HCT116 (cell line): ENCODE measurements at regions not wholly inside any gene's neighbourhood (a gene's known extent, or its start where the extent isn't known, plus 50 kb on each side); places are given as distances from the start of the nearest gene placed in this dataset.

Source experiments
- ATAC-seq: fragments of 200-7000 bp; cut with Tn5 transposase; 2 replicates; pipeline ENCODE4 v1.9.1; 2020; ENCODE audit warnings: mild to moderate bottlenecking, moderate library complexity
- BruUV-seq: library from RNA; stranded (reverse); fragments of 400-500 nt; replicated peaks from 2 replicates; lab custom pipeline; 2021; lab: Mats Ljungman, UMichigan
- CTCF ChIA-PET: fragments of 300-600 bp; sonication (Branson Sonifier 250); formaldehyde crosslinking; loops from one replicate; lab custom pipeline; 2021; ENCODE audit warnings: antibody characterized with exemption; lab: Charles Lee
- POLR2A ChIA-PET: fragments of 300-600, 350-600 bp; sonication (Branson Sonifier 250); formaldehyde crosslinking; loops from one replicate; lab custom pipeline; 2021; ENCODE audit warnings: antibody characterized with exemption; lab: Charles Lee
- RAD21 ChIA-PET, 2 experiments: fragments of 300-600 bp; sonication (Branson Sonifier 250); formaldehyde crosslinking; loops; one replicate each; lab custom pipeline; 2023; ENCODE audit warnings: low total read pairs in 2 of 2; ENCODE audit not compliant: uncharacterized antibody in 2 of 2, unreplicated experiment in 2 of 2, low non-redundant PET in 1 of 2; lab: Charles Lee
- DNase-seq: peaks from one replicate; pipeline ENCODE4 v3.0.0-alpha.2; 2010; ENCODE audit warnings: low read depth, low spot score
- H2AFZ ChIP-seq: fragments of 200-600 bp; shearing (Covaris generic), sonication (generic); 2 replicates; pipeline ENCODE4 v1.6.1; 2017; ENCODE audit warnings: low read depth, mixed run types, mixed read lengths, antibody characterized with exemption, low read length; ENCODE audit not compliant: poor library complexity, severe bottlenecking
- H3K27ac ChIP-seq: 2 replicates; pipeline ENCODE4 v1.5.1; 2012; ENCODE audit warnings: low read depth, low read length
- H3K27me3 ChIP-seq: fragments of 200-600 bp; sonication (generic); 2 replicates; pipeline ENCODE4 v1.6.1; 2016; ENCODE audit warnings: mixed run types, low read length, mixed read lengths; ENCODE audit not compliant: insufficient read depth
- H3K36me3 ChIP-seq, 2 experiments: fragments of 200-500 bp in 1 of 2; fragments of 200-600 bp in 1 of 2; sonication (Bioruptor generic) in 1 of 2; sonication (generic) in 1 of 2; 2 replicates each; pipeline versions ENCODE4 v1.5.1 to v1.6.1; 2014 to 2016; ENCODE audit warnings: low read length in 2 of 2, inconsistent platforms in 1 of 2, mixed read lengths in 1 of 2, mixed run types in 1 of 2; ENCODE audit not compliant: insufficient read depth in 2 of 2, control insufficient read depth in 1 of 2
- H3K4me1 ChIP-seq, 2 experiments: fragments of 200-600 bp in 1 of 2; sonication (generic) in 1 of 2; 2 replicates each; pipeline versions ENCODE4 v1.5.1 to v1.6.1; 2012 to 2017; ENCODE audit warnings: low read length in 2 of 2, inconsistent platforms in 1 of 2, mild to moderate bottlenecking in 1 of 2, mixed read lengths in 1 of 2, mixed run types in 1 of 2, moderate library complexity in 1 of 2; ENCODE audit not compliant: insufficient read depth in 2 of 2, control insufficient read depth in 1 of 2
- H3K4me2 ChIP-seq: fragments of 200-600 bp; sonication (generic); 2 replicates; pipeline ENCODE4 v1.6.1; 2017; ENCODE audit warnings: mixed run types, low read length, mixed read lengths
- H3K4me3 ChIP-seq, 2 experiments: fragments of 200-600 bp in 1 of 2; sonication (generic) in 1 of 2; replicated peaks in 1 of 2; 2 replicates each; pipeline ENCODE4 v1.5.1; 2011 to 2016; ENCODE audit warnings: low read length in 2 of 2, control low read depth in 1 of 2, low read depth in 1 of 2, mild to moderate bottlenecking in 1 of 2, mixed read lengths in 1 of 2, mixed run types in 1 of 2
- H3K79me2 ChIP-seq: fragments of 200-600 bp; sonication (generic); 2 replicates; pipeline ENCODE4 v1.6.1; 2017; ENCODE audit warnings: mild to moderate bottlenecking, mixed run types, low read length, moderate library complexity, mixed read lengths; ENCODE audit not compliant: insufficient read depth
- H3K9ac ChIP-seq: fragments of 200-600 bp; sonication (generic); 2 replicates; pipeline ENCODE4 v1.6.1; 2016; ENCODE audit warnings: low read length, mixed read lengths
- H3K9me2 ChIP-seq: fragments of 200-600 bp; sonication (generic), shearing (Covaris generic); 2 replicates; pipeline ENCODE4 v1.6.1; 2017; ENCODE audit warnings: mixed run types, mild to moderate bottlenecking, moderate library complexity; ENCODE audit not compliant: insufficient read depth
- H3K9me3 ChIP-seq, 2 experiments: fragments of 200-500 bp in 1 of 2; fragments of 200-600 bp in 1 of 2; sonication (Bioruptor generic) in 1 of 2; sonication (generic) in 1 of 2; 2 replicates each; pipeline ENCODE4 v1.6.1; 2014 to 2017; ENCODE audit warnings: low read length in 2 of 2, mixed read lengths in 2 of 2, inconsistent platforms in 1 of 2, low read depth in 1 of 2, mild to moderate bottlenecking in 1 of 2, mixed run types in 1 of 2, moderate library complexity in 1 of 2; ENCODE audit not compliant: control insufficient read depth in 1 of 2, insufficient read depth in 1 of 2
- H4K20me1 ChIP-seq: fragments of 200-600 bp; sonication (generic), shearing (Covaris generic); 2 replicates; pipeline ENCODE4 v1.6.1; 2017; ENCODE audit warnings: mixed run types, mild to moderate bottlenecking, moderate library complexity; ENCODE audit not compliant: insufficient read depth
- CBX3 ChIP-seq: IDR thresholded peaks from 2 replicates; pipeline ENCODE4 v1.6.1; 2012; ENCODE audit warnings: low read depth
- CEBPB ChIP-seq: IDR thresholded peaks from 2 replicates; pipeline ENCODE4 v1.6.1; 2012; ENCODE audit warnings: low read depth
- EZH2phosphoT487 ChIP-seq: fragments of 200-600 bp; IDR thresholded peaks from 2 replicates; pipeline ENCODE4 v1.6.1; 2018; ENCODE audit warnings: antibody characterized with exemption, borderline replicate concordance
- FOSL1 ChIP-seq: IDR thresholded peaks from 2 replicates; pipeline ENCODE4 v1.6.1; 2012; ENCODE audit warnings: low read depth
- JUND ChIP-seq: IDR thresholded peaks from 2 replicates; pipeline ENCODE4 v1.6.1; 2012
- POLR2A ChIP-seq: IDR thresholded peaks from 2 replicates; pipeline ENCODE4 v1.7.0; 2011; ENCODE audit warnings: borderline replicate concordance; ENCODE audit not compliant: insufficient read depth, insufficient read length; ENCODE audit errors: extremely low read depth
- POLR2AphosphoS5 ChIP-seq: IDR thresholded peaks from 2 replicates; pipeline ENCODE4 v1.6.1; 2011; ENCODE audit warnings: mild to moderate bottlenecking, low read depth, low read length, moderate library complexity
- RAD21 ChIP-seq: IDR thresholded peaks from 2 replicates; pipeline ENCODE4 v1.6.1; 2012; ENCODE audit warnings: low read depth, mild to moderate bottlenecking
- SP1 ChIP-seq: IDR thresholded peaks from 2 replicates; pipeline ENCODE4 v1.6.1; 2012; ENCODE audit warnings: low read depth
- SRF ChIP-seq: IDR thresholded peaks from 2 replicates; pipeline ENCODE4 v1.6.1; 2012; ENCODE audit warnings: low read depth
- TCF7L2 ChIP-seq: IDR thresholded peaks from 2 replicates; pipeline ENCODE4 v1.7.0; 2011; ENCODE audit warnings: borderline replicate concordance, inconsistent platforms; ENCODE audit not compliant: insufficient read depth, insufficient read length; ENCODE audit errors: extremely low read depth
- YY1 ChIP-seq: IDR thresholded peaks from 2 replicates; pipeline ENCODE4 v1.6.1; 2011; ENCODE audit warnings: low read length, low read depth, moderate library complexity, mild to moderate bottlenecking; ENCODE audit not compliant: insufficient replicate concordance; ENCODE audit errors: extremely low read depth
- ZFX ChIP-seq: fragments of 450-650 bp; IDR thresholded peaks from 2 replicates; pipeline ENCODE4 v1.6.1; 2017
- ZNF274 ChIP-seq: fragments of 200-500 bp; sonication (Bioruptor generic); IDR thresholded peaks from 2 replicates; pipeline ENCODE4 v1.6.1; 2014; ENCODE audit warnings: mild to moderate bottlenecking, low read depth, low read length, inconsistent platforms
- intact Hi-C: fragments of 100-400 bp; cut with micrococcal nuclease; formaldehyde crosslinking; loops from 2 replicates; pipeline ENCODE4 v1.10.0; 2022
- TF ChIP-seq, protein P1 (sequence below), 3 experiments: fragments of 200-600 bp in 1 of 3; sonication (generic) in 1 of 3; IDR thresholded peaks in 2 of 3; conservative IDR thresholded peaks in 1 of 3; 2 replicates each; pipeline ENCODE4 v1.5.1; 2012 to 2017; ENCODE audit warnings: low read depth in 2 of 3, low read length in 2 of 3, antibody characterized with exemption in 1 of 3, borderline replicate concordance in 1 of 3, control low read depth in 1 of 3, mild to moderate bottlenecking in 1 of 3, mixed read lengths in 1 of 3, mixed run types in 1 of 3, moderate library complexity in 1 of 3; ENCODE audit not compliant: insufficient read depth in 1 of 3
- TF ChIP-seq, protein P2 (sequence below): IDR thresholded peaks from 2 replicates; pipeline ENCODE4 v1.6.1; 2012
- TF ChIP-seq, protein P3 (sequence below): IDR thresholded peaks from 2 replicates; pipeline ENCODE4 v1.6.1; 2011; ENCODE audit warnings: mild to moderate bottlenecking, low read length, moderate library complexity; ENCODE audit not compliant: insufficient replicate concordance; ENCODE audit errors: extremely low read depth

DNA sequence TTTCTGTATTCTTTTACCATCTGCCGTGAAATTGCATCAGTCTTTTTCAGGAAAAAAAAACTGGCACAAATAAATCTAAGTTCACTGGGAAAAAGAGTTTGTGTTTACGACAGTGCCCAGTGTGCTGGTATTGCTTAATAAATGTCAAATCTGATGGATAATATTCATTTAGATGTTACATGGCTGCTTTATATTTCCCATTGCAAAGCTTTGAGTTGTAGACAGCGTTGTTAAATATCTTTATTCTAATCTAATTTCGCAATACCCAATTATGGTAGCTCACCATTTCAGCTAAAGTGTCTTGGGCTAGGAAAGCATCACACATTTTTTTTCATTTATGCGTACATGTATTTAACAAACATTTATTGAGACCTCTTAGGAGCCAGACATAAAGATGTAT lies 1994.5 kb upstream of the FLRT2 start:
- POLR2A ChIA-PET: no interaction called here
- intact Hi-C loops: no loop called here
- TF ChIP-seq TCF7L2 (no peak), RAD21 (no peak), YY1 (no peak), EZH2phosphoT487 (no peak), JUND (no peak), SP1 (no peak), ZFX (no peak), CEBPB (no peak), FOSL1 (no peak), POLR2A (no peak), SRF (no peak), POLR2AphosphoS5 (no peak), CBX3 (no peak), ZNF274 (no peak)
- TF ChIP-seq, protein P1, sequence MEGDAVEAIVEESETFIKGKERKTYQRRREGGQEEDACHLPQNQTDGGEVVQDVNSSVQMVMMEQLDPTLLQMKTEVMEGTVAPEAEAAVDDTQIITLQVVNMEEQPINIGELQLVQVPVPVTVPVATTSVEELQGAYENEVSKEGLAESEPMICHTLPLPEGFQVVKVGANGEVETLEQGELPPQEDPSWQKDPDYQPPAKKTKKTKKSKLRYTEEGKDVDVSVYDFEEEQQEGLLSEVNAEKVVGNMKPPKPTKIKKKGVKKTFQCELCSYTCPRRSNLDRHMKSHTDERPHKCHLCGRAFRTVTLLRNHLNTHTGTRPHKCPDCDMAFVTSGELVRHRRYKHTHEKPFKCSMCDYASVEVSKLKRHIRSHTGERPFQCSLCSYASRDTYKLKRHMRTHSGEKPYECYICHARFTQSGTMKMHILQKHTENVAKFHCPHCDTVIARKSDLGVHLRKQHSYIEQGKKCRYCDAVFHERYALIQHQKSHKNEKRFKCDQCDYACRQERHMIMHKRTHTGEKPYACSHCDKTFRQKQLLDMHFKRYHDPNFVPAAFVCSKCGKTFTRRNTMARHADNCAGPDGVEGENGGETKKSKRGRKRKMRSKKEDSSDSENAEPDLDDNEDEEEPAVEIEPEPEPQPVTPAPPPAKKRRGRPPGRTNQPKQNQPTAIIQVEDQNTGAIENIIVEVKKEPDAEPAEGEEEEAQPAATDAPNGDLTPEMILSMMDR (IDR thresholded peaks at IDR 0.05 in 2 of 3, conservative IDR thresholded peaks at IDR 0.05 in 1 of 3; ENCODE audit: borderline replicate concordance in 1 of 3, insufficient read depth in 1 of 3, low read depth in 2 of 3, low read length in 2 of 3): no peak
- TF ChIP-seq, protein P2, sequence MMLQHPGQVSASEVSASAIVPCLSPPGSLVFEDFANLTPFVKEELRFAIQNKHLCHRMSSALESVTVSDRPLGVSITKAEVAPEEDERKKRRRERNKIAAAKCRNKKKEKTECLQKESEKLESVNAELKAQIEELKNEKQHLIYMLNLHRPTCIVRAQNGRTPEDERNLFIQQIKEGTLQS: no peak
- TF ChIP-seq, protein P3, sequence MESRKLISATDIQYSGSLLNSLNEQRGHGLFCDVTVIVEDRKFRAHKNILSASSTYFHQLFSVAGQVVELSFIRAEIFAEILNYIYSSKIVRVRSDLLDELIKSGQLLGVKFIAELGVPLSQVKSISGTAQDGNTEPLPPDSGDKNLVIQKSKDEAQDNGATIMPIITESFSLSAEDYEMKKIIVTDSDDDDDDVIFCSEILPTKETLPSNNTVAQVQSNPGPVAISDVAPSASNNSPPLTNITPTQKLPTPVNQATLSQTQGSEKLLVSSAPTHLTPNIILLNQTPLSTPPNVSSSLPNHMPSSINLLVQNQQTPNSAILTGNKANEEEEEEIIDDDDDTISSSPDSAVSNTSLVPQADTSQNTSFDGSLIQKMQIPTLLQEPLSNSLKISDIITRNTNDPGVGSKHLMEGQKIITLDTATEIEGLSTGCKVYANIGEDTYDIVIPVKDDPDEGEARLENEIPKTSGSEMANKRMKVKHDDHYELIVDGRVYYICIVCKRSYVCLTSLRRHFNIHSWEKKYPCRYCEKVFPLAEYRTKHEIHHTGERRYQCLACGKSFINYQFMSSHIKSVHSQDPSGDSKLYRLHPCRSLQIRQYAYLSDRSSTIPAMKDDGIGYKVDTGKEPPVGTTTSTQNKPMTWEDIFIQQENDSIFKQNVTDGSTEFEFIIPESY: no peak
- TF ChIP-seq, all 23 proteins: peak for 0

More for the DNA sequence above, 1994.5 kb upstream of the FLRT2 start:
- H3K36me3 ChIP-seq: no peaks in the 10 kb centered on the region
- H3K4me2 ChIP-seq: no peak overlapping the region
- H3K9me2 ChIP-seq: no peaks in the 10 kb centered on the region
- no peaks in the 10 kb centered on the region for H4K20me1 ChIP-seq
- no peak overlapping the region for H2AFZ ChIP-seq
- ChIA-PET RAD21 (no interaction called here), CTCF (no interaction called here)
- H3K9me3 ChIP-seq: peaks cover 9 to 21% of the 10 kb centered on the region in 2 experiments; a peak in 3 of 4 replicates
- DNase-seq: no peak
- no peak for ATAC-seq
- no TSS peak for BruUV-seq
- no peak overlapping the region for H3K27ac ChIP-seq
- no peak overlapping the region for H3K4me3 ChIP-seq
- no peaks in the 10 kb centered on the region for H3K27me3 ChIP-seq
- no peaks in the 10 kb centered on the region for H3K4me1 ChIP-seq
- H3K79me2 ChIP-seq: no peaks in the 10 kb centered on the region
- no peak overlapping the region for H3K9ac ChIP-seq
